HG03575 (cell line): ENCODE measurements at regions not wholly inside any gene's neighbourhood (a gene's known extent, or its start where the extent isn't known, plus 50 kb on each side); places are given as distances from the start of the nearest gene placed in this dataset.

Source experiments
- ATAC-seq: cut with Tn5 transposase; IDR thresholded peaks from one replicate; pipeline ENCODE4 v1.9.1; 2021; ENCODE audit not compliant: unreplicated experiment, insufficient number of reproducible peaks, low FRiP score; ENCODE audit errors: extremely low read depth

GRCh38 chr2:16568998-16569784, 96.4 kb downstream of the CYRIA start:
- no peak for ATAC-seq

- no peak for ATAC-seq
These were observed 98.9 kb downstream of the CYRIA start for GRCh38 chr2:16566701-16567100.

GRCh38 chr2:16565481-16565880, 100.2 kb downstream of the CYRIA start:
- no peak for ATAC-seq

- ATAC-seq = no peak
These were observed 104.0 kb downstream of the CYRIA start for GRCh38 chr2:16561676-16562075.

- no peak for ATAC-seq
These were observed 104.4 kb downstream of the CYRIA start for GRCh38 chr2:16561251-16561650.

GRCh38 chr2:16559278-16560067, 106.2 kb downstream of the CYRIA start:
- ATAC-seq = no peak

GRCh38 chr2:16554060-16554583, 111.5 kb downstream of the CYRIA start:
- ATAC-seq = no peak

GRCh38 chr2:16553226-16553625, 112.4 kb downstream of the CYRIA start:
- ATAC-seq = no peak

- no peak for ATAC-seq
These were observed 113.4 kb downstream of the CYRIA start for GRCh38 chr2:16552202-16552601.

- ATAC-seq = no peak
These were observed 117.6 kb downstream of the CYRIA start for GRCh38 chr2:16548036-16548435.

- ATAC-seq = no peak
These were observed 119.4 kb downstream of the CYRIA start for GRCh38 chr2:16546128-16546754.

GRCh38 chr2:16538707-16539106, 126.9 kb downstream of the CYRIA start:
- no peak for ATAC-seq

GRCh38 chr2:16537347-16537746, 128.3 kb downstream of the CYRIA start:
- ATAC-seq = no peak

- ATAC-seq = no peak
These were observed 139.4 kb downstream of the CYRIA start for GRCh38 chr2:16526193-16526592.

GRCh38 chr2:16525265-16525887, 140.3 kb downstream of the CYRIA start:
- ATAC-seq = no peak

- no peak for ATAC-seq
These were observed 141.9 kb downstream of the CYRIA start for GRCh38 chr2:16523711-16524110.

- no peak for ATAC-seq
These were observed 143.4 kb downstream of the CYRIA start for GRCh38 chr2:16522031-16522831.

- no peak for ATAC-seq
These were observed 144.7 kb downstream of the CYRIA start for GRCh38 chr2:16520891-16521290.
